Activated T-cell treated with anti-CD3 and anti-CD28 coated beads for 1 hour (primary cell): ENCODE measurements at regions not wholly inside any gene's neighbourhood (a gene's known extent, or its start where the extent isn't known, plus 50 kb on each side); places are given as distances from the start of the nearest gene placed in this dataset.

ENCODE experiments used
- DNase-seq: peaks from one replicate; pipeline ENCODE4 v3.0.0-alpha.2; 2020; ENCODE audit warnings: low read depth

DNA sequence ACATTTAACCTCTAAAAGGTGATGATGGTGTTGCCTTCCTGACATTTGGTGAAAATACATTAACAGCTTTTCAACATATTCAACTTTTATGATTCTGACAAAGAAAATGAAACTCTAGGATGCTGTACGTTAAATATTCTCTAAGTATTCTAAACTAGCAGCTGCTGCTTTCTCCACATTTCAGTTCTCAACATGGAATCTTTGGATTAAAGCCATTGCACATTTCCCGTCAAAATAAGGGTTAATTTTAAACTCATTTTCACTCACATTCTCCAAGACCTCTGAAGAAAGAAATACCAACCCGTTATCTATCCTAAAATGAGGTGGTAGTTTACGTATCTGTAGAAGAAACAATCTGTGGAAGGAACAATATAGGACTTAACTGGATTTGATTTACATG is 655.7 kb upstream of the ARPP21 start:
- DNase-seq = no peak

DNA sequence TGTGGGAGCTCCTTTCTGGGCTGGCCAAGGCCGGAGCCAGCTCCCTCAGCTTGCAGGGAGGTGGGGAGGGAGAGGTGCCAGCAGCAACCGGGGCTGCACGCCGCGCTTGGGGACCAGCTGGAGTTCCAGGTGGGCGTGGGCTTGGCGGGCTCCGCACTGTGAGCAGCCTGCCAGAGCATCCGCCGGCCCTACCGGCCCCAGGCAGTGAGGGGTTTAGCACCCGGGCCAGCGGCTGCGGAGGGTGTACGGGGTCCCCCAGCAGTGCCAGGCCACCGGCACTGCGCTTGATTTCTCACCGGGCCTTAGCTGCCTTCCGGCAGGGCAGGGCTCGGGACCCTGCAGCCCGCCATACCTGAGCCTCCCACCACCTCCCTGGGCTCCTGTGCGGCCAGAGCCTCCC is 651.0 kb upstream of the ARPP21 start:
- no peak for DNase-seq

DNA sequence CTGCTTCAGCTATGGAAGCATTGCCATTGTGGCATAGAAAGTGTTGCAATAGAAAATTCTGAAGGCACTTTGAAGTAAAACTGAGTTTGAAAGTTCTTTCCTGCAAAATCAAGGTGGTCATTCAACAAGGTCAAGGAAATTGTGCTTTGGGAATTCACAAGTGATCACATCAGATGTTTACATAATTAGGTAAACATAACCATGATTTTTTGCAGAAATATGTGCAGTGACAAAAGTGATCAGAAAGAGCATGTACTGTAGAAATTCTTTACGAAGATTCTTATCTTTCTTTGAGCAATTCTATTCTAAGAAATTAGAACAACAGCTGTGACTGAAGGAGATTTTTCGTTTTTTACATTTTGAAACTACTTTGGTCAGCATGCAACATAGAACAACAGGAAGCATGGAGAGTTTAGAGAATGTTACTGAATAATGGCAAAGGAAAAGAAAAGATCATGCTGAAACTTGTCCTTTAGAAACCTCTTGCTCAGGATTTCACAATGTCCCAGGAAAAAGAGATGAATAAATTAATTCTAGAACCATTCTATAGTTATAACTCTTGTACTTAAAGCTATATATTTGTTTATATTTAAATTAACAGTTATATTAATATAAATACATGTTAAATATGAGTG is 643.4 kb upstream of the ARPP21 start:
- DNase-seq = no peak

DNA sequence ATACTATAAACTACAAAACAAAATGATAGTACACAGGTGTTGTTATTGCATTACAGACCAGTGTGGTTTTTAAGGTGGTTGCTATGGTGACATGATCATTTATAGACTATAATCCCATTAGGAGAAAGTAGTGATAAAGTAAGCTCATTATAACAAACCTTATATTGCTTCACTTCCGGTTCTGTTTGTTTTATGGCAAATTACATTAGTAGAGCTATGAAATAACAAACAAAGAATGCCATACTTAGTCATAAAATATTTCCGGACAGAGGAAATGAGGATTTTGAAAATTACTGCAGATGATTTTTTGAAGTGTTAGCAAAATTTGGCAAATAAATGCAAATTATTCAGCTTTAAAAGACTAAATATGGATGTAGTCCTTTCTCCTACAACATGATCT is 640.4 kb upstream of the ARPP21 start:
- DNase-seq = no peak

DNA sequence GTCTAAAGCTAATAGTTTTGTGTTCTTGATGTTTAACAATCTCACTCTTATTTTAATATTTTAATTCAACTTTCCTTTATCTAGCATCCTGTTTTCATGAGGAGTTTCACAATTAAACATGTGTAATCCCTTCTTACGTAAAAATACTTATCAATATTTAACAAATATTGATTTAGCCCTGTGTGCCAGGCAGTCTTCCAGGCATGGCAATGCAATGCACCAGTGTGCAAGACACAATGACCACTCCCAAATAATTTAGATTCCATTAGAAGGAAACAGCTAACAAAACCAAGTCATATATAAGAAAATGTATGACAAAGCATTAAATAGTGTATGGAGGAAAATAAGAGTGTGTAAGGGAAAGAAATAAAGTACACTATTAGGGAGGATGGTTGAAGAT is 627.1 kb upstream of the ARPP21 start:
- no peak for DNase-seq

DNA sequence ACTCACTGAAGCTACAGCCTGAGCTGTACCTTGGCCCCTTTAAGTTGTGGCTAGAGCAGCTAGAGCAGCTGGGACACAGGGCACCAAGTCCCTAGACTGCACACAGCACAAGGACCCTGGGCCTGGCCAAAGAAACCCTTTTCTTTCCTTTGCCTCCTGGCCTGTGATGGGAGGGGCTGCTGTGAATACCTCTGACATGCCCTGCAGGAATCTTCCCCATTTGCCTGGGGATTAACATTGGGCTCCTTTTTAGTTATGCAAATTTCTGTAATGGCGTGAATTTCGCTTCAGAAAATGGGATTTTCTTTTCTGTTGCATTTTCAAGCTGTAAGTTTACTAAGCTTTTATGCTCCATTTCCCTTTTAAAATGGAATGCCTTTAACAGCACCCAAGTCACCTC is 611.2 kb upstream of the ARPP21 start:
- DNase-seq = no peak

DNA sequence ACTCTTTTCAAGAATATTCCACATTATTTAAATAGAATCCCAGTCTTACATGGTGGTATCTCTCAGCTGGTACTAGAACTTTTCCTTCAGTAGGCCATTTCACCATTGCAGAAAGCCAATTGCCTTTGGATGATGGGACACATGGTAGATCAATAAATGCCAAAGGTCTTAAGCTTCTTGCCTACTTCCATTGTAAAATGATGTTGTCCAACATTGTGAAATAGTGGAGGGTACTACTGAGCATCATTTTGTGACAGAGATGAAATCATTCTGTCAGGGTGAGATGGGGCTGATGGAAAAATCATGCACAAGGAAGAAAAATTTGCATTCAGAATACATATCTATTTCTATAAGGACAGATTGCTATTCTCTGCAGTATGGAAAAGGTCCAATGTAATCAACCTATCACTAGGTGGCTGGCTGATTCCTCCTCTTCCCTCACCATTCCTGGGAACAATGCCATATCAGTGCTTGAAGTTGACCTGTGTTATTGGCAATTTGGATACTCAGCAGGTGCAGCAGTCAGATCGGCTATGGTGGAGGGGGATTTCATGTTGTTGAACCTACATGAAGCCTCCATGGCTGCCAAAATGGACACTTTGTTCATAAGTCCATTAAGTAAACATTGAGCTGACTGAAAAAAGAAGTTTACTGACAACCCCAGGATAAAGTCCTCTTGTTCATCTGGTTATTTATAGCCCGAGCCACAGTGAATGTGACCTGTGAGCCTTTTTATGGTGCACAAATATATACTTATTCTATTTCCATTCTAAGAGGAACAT is 596.9 kb upstream of the ARPP21 start:
- DNase-seq = no peak

DNA sequence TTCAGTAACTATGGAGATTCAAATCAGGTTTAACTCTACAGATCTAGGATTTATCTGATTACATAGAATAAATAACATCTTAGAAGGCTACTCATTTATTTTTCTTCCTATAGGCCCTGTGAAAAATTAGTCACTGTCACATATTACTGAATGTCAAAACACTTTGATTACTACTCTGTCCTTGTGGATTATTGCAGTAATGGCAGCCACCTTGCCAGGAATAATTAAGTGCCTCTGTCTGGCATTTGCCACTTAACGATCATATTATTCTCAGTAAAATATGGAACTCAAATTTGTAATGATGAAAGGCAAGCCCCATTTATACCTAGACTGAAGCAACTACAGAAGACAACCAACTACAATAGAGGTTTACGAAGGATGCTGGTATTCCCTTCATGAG is 596.3 kb upstream of the ARPP21 start:
- DNase-seq = no peak

DNA sequence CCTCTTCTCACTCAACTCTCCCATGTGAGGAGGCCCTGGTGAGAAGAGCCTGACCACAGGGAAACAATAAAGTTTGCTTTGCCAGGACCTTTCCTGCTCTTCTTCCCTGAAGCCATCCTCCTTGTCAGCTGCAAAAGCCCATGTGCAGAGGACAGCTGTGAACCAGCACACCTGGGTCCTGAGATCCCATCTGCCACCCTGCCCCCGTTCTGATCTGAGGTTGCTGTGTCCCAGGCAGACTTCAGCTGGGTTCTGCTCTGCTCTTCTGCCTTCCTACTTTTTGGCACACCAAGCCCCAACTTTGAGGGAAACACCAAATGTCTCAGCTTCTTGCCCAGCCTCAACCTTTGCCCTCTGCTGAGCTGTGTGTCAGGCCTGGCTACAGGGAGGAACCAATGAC is 595.1 kb upstream of the ARPP21 start:
- DNase-seq = no peak

DNA sequence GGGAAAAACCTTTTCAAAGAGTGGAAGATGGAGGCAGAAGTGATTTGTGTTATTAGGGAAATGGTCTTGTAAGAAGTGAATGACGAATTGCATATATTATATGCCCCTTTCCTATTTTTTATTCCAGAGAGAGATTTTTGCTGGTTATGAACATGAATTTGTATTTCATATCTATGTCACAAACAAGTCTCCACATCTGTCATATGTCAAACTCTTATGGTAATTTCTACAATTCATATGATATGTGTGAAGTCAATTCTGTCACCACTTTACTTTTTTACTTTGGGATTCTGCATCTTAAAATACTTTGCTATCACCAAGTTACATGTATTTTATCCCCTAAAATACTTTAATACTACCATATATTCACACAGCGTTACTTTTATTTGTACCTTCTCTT is 594.2 kb upstream of the ARPP21 start:
- no peak for DNase-seq

DNA sequence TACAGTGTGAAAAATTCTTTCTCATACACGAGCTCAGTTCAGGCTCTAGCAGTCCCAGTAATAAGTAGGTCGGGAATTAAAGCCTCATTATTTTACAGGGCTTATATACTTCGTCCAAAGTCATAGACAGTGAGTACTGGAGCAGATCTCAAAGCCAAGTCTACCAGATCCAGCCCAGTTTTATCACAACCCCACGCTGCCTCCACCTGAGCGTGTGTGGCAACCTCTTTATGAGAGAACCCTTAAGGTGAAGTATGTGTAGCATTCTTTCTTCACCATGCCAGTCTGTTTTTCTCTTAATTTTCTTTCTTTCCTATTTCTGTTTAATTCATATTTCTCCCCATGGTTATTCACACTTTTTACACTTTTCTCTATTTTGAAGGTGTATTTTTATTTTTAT is 574.6 kb upstream of the ARPP21 start:
- DNase-seq = no peak

DNA sequence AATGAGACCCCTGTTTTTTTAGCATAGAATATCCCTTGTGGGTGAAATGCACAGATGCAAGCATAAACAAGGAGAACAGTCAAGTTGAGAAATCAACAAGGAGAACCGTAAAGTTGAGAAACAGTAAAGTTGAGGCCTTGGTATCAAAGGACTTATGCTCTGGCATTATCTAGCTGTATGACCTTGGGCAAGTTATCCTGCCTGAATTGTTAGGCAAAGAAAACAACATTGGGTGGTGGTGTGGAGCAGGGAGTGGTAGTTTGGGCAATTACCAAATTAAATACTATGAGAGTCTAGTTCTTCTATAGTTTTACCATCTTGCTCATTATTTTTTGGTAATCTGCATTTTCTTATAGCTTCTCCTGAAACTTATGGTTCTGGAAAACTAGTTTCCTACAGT is 573.4 kb upstream of the ARPP21 start:
- DNase-seq = no peak

DNA sequence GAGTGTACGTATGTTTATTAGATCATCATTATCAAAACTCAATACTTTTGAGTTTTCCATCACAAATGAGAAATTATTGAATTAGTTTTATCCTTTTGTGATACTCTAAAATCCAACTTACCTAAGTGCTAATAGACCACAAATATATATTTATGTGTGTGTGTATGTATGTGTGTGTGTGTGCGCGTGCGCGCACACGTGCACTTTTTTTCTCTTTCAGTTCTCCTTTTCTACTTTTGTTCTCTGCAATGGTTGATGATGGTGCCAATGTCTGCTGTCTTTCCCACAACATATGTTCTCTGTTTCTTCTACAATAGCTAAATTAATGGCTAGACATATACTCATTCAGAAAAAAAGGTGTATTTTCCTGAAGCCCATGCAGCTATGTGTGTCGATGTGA is 571.6 kb upstream of the ARPP21 start:
- DNase-seq = no peak

DNA sequence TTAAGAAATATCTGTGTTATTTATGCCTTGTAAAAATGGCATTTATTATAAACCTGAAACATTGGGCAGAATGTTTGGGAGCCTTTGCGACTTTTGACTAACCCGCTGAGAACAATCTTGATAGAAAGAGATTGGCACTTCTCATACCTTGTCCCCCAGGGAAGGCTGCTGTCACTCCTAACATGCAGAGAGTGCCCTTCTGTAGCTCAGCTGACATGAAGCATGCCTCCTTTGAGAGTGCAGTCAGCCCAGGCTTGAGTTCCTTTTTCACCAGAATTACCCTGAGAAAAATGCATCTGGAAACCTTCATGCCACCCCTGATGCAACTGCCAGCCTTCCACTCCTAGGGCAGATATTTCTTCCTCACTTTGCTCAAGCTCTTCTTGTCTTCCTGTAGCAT is 569.2 kb upstream of the ARPP21 start:
- no peak for DNase-seq

DNA sequence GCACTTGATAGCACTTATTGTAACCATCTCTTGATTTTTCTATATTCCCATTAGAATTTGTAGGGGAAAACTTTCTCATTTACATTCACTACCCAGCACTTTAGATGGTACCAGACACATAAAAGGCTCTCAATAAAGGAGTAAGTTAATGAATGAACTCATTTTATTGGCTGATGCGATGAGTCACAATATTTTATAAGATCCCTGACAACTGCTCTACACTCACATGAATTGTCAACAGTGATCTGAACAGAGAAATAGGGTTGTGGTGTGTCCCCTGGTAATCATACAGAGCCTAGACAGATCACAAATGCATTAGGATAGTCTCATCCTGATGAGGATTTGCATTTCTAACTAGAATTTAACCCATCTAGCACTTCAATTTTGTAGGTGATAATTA is 567.6 kb upstream of the ARPP21 start:
- no peak for DNase-seq

DNA sequence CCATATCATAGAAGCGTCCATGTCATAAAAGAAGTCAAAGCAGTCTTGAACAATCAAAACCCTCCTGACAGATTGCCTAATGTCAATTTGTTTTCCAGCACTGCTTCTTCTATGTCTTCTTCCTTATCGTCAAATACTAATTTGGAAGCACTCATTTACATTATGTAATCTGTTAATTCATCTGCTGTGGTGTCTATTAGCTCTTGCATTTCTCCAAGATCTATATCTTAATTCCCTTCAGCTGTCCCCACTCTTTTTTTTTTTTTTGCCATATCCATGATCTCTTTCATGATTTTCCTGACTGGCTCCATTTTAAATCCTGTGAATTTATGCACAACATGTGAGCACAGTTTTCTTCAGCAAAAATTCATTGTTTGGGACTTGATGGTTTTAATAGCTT is 560.5 kb upstream of the ARPP21 start:
- DNase-seq = no peak

DNA sequence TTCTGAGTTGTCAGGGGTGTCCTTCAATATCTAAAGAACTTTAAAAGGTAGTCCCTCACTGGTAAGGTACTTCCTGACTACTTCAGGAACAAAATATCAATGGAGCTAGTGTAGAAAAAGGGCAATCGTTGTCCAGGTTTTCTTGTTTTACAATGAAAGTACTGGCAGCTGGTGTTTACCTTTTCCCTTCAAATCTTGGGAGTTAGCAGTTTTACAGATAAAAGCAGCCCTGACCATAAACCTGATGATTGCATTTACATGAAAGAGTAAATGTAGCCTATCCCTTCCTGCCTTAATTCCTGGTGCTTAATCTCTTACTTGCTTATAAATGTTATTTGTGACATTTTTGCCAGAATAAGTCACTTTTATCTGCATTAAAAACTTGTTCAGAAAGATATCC is 559.9 kb upstream of the ARPP21 start:
- DNase-seq = no peak

DNA sequence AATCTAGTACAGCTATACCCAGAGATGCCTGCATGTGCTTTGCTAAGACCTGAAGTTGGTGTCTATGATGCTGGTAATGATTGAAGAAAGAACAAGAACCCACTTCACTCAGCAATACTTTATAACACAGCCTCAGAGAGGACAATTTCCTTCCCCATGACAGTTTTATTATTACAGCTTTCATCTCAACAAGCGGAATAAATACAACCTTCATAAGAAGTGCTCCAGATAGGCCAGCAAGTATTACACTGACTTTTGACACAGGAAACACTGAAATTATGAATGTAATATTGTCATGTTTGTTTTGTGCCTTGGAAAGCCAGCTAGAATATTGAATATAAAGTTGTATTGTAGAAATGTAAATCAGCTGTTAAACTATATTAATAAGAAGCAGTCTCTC is 557.4 kb upstream of the ARPP21 start:
- DNase-seq = no peak

DNA sequence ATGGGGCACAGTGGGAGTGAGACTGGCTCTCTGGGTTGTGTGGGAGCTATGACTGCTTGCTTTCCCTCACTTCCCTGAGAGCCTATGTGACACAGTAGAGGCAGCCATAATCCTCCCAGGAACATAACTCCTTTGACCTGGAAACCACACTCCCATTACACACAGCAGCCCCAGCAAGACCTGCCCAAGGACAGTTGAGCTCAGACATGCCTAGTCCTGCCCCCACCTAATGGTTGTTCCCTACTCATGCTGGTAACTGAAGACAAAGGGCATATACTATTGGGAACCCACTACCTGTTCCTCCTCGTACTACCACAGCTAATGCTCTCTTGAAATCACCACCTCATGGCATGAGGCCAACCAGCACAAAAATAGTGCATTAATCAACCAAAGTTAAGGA is 550.4 kb upstream of the ARPP21 start:
- no peak for DNase-seq

DNA sequence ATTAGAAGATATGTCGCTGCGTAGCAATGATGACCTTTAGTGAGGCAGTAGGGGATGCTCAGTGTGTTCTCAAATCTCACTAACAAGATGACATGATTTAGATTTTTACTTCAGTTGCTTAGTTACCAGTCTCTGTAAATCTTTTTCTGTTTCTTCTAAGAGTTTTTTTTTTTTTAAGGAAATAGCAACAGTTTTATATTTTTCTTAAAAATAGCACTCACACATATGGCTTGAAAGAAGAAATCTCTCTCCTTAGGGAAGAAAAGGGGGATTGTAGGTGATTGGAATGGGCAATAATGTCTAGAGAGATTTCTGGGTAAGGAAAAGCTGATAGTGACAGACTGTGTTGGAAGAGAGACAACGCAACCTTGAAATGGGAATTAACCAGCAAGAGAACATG is 524.6 kb upstream of the ARPP21 start:
- DNase-seq = no peak

DNA sequence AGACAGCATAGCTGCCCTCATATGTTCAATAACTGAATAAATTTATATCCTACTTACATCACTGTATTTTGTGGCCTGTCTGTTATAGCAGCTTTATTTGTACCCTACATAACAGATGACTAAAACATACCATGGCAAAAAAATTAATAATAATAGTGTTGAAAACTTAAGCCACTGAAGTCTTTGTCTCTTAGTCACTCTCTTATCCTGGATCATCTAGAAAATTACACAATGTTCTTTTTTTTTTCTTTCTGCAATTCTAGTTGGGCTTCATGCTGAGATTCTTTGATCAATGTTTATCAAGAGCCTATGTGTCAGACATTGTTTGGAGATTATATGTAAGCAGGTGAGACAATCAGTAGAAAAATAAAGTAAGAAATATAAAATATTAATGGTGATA is 519.3 kb upstream of the ARPP21 start:
- no peak for DNase-seq

DNA sequence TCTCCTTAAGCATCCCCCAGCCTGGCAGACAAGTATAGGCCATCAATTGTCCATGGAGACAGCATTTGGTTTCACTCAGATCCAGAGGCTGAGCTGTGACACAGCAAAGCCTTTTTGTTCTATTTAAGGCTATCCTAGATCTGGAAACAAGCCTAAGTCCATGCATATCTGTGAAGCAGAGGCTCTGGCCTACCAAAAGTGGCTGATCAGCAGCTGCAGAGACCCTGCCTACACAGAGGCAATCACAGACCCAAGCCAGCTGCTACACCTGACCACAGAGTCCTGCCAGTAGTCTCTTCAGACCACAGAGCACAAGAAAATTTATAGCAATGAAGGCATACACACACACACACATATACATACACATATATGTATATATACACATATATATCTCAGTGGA is 501.7 kb upstream of the ARPP21 start:
- DNase-seq = no peak

DNA sequence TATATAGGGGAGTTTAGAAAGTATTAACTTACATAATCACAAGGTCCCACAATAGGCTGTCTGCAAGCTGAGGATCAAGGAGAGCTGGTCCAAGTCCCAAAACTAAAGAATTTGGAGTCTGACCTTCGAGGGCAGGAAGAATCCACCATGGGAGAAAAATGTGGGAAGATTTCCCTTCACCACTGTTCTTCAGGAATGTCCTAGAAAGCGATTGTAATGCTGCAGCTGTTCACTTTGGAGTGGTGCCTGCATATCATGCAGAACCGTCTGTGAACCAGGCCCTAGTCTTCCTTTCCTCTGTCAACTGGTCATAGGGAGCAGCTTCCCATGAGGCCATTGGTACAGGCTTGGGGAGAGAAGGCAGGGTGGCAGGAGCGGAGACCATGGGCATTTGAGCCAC is 497.9 kb upstream of the ARPP21 start:
- no peak for DNase-seq

DNA sequence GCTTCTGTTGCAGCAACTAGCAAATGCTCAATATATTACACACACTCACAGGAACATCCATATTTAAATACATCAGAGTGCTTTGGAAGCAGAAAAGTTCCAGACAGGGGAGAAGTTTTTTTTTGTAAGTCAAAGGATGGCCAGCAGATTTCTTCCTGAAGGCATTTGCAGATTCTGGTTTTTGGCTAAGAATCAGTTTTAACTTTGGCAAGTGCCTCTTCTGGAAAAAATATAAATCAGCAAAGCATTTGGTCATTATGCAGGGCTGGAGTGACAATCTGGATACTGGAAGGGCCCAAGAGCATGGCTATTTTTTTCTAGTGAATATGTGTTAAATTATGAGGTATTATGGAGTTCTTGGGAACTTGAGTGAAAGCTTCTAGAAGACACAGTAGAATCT is 495.3 kb upstream of the ARPP21 start:
- DNase-seq = no peak
